GM21447 (cell line): ENCODE measurements at regions not wholly inside any gene's neighbourhood (a gene's known extent, or its start where the extent isn't known, plus 50 kb on each side); places are given as distances from the start of the nearest gene placed in this dataset.
"Not testable (repeated sequence)": the region's sequence is repeated elsewhere in the genome, so short reads cannot be mapped to it uniquely, and the experiment has no call there.

Experiments
- ATAC-seq: cut with Tn5 transposase; IDR thresholded peaks from one replicate; pipeline ENCODE4 v1.9.1; 2021; ENCODE audit not compliant: unreplicated experiment

- no peak for ATAC-seq
Observed at GRCh38 chr3:82628385-82629014, 867.1 kb upstream of the GBE1 start.

GRCh38 chr3:82627733-82628132 is 866.3 kb upstream of the GBE1 start:
- no peak for ATAC-seq

GRCh38 chr3:82620744-82621143 is 859.3 kb upstream of the GBE1 start:
- not testable (repeated sequence) for ATAC-seq

- ATAC-seq = no peak
Observed at GRCh38 chr3:82618594-82618993, 857.1 kb upstream of the GBE1 start.

- no peak for ATAC-seq
Observed at GRCh38 chr3:82610236-82610635, 848.8 kb upstream of the GBE1 start.

- ATAC-seq = no peak
Observed at GRCh38 chr3:82607391-82607790, 845.9 kb upstream of the GBE1 start.

- no peak for ATAC-seq
Observed at GRCh38 chr3:82596805-82597204, 835.4 kb upstream of the GBE1 start.

- no peak for ATAC-seq
Observed at GRCh38 chr3:82595530-82595929, 834.1 kb upstream of the GBE1 start.

GRCh38 chr3:82587174-82587573 is 825.7 kb upstream of the GBE1 start:
- no peak for ATAC-seq

- ATAC-seq = no peak
Observed at GRCh38 chr3:82586414-82586813, 825.0 kb upstream of the GBE1 start.

- not testable (repeated sequence) for ATAC-seq
Observed at GRCh38 chr3:82586002-82586401, 824.6 kb upstream of the GBE1 start.

GRCh38 chr3:82585591-82585990 is 824.1 kb upstream of the GBE1 start:
- ATAC-seq = not testable (repeated sequence)

- ATAC-seq = not testable (repeated sequence)
Observed at GRCh38 chr3:82584861-82585260, 823.4 kb upstream of the GBE1 start.

GRCh38 chr3:82584415-82584814 is 823.0 kb upstream of the GBE1 start:
- ATAC-seq = not testable (repeated sequence)

GRCh38 chr3:82581350-82581749 is 819.9 kb upstream of the GBE1 start:
- ATAC-seq = no peak

- ATAC-seq = no peak
Observed at GRCh38 chr3:82572721-82573120, 811.3 kb upstream of the GBE1 start.

GRCh38 chr3:82568776-82569338 is 807.4 kb upstream of the GBE1 start:
- no peak for ATAC-seq

- no peak for ATAC-seq
Observed at GRCh38 chr3:82567029-82567600, 805.7 kb upstream of the GBE1 start.

GRCh38 chr3:82562896-82563295 is 801.5 kb upstream of the GBE1 start:
- ATAC-seq = no peak

GRCh38 chr3:82561784-82562183 is 800.3 kb upstream of the GBE1 start:
- no peak for ATAC-seq

- no peak for ATAC-seq
Observed at GRCh38 chr3:82558081-82558480, 796.6 kb upstream of the GBE1 start.

GRCh38 chr3:82556113-82556512 is 794.7 kb upstream of the GBE1 start:
- ATAC-seq = no peak

GRCh38 chr3:82542556-82542955 is 781.1 kb upstream of the GBE1 start:
- not testable (repeated sequence) for ATAC-seq
